ENCODE measurements at regions not wholly inside any gene's neighbourhood (a gene's known extent, or its start where the extent isn't known, plus 50 kb on each side); places are given as distances from the start of the nearest gene placed in this dataset.

GRCh38 chr2:153230977-153231376, 247.6 kb downstream of the RPRM start:
- ChIA-PET POLR2A (no interaction called here), CTCF (no interaction called here)
- intact Hi-C loops (cut with micrococcal nuclease; ENCODE audit: unreplicated experiment) = no loop called here
- Histone ChIP-seq H3K36me3 (ENCODE audit: control insufficient read depth, insufficient read depth, low read length) (no peaks in the 10 kb centered on the region), H3K4me3 (ENCODE audit: low read depth in 2 of 2, low read length in 2 of 2) (no peak overlapping the region), H3K4me1 (ENCODE audit: control insufficient read depth, insufficient read depth, low read length) (no peaks in the 10 kb centered on the region), H3K27ac (ENCODE audit: low read length) (no peak overlapping the region), H3K27me3 (ENCODE audit: control insufficient read depth, insufficient read depth, low read length) (no peaks in the 10 kb centered on the region), H3K9me3 (ENCODE audit: control insufficient read depth, insufficient read depth, low read depth, low read length) (peaks cover 4% of the 10 kb centered on the region; the same call in 1 of the 2 replicates)
- in situ Hi-C loops (cut with HindIII; ENCODE audit: low pct_unique_long_range_greater_than_20kb, low sequenced_read_pairs) = no loop called here
- no peak for TF ChIP-seq CTCF (IDR thresholded peaks at IDR 0.05)
- no peak for TF ChIP-seq SIN3A (IDR thresholded peaks at IDR 0.05; ENCODE audit: borderline replicate concordance, insufficient read depth, low read depth, low read length)
- no peak for TF ChIP-seq POLR2AphosphoS5 (IDR thresholded peaks at IDR 0.05; ENCODE audit: low read depth, low read length)
- TF ChIP-seq REST (IDR thresholded peaks at IDR 0.05; ENCODE audit: insufficient read depth in 1 of 2, low read depth in 2 of 2, low read length in 1 of 2) = no peak
- no peak for TF ChIP-seq TCF7L2 (IDR thresholded peaks at IDR 0.05; ENCODE audit: low read depth, low read length)
- ATAC-seq = no peak
- BruUV-seq (replicated peaks) = no TSS peak
- no peak for DNase-seq (ENCODE audit: low read depth, low spot score)

- ATAC-seq (no peak), DNase-seq (ENCODE audit: low read depth, low spot score) (no peak)
- TF ChIP-seq POLR2AphosphoS5 (IDR thresholded peaks at IDR 0.05; ENCODE audit: low read depth, low read length) (no peak), REST (IDR thresholded peaks at IDR 0.05; ENCODE audit: insufficient read depth in 1 of 2, low read depth in 2 of 2, low read length in 1 of 2) (no peak), SIN3A (IDR thresholded peaks at IDR 0.05; ENCODE audit: borderline replicate concordance, insufficient read depth, low read depth, low read length) (no peak), CTCF (IDR thresholded peaks at IDR 0.05) (no peak), TCF7L2 (IDR thresholded peaks at IDR 0.05; ENCODE audit: low read depth, low read length) (no peak)
- in situ Hi-C loops (cut with HindIII; ENCODE audit: low pct_unique_long_range_greater_than_20kb, low sequenced_read_pairs) (no loop called here), intact Hi-C loops (cut with micrococcal nuclease; ENCODE audit: unreplicated experiment) (no loop called here)
- Histone ChIP-seq H3K4me1 (ENCODE audit: control insufficient read depth, insufficient read depth, low read length) (no peaks in the 10 kb centered on the region), H3K4me3 (ENCODE audit: low read depth in 2 of 2, low read length in 2 of 2) (no peak overlapping the region), H3K9me3 (ENCODE audit: control insufficient read depth, insufficient read depth, low read depth, low read length) (peaks cover 7% of the 10 kb centered on the region; the same call in 1 of the 2 replicates), H3K27ac (ENCODE audit: low read length) (no peak overlapping the region), H3K36me3 (ENCODE audit: control insufficient read depth, insufficient read depth, low read length) (no peaks in the 10 kb centered on the region), H3K27me3 (ENCODE audit: control insufficient read depth, insufficient read depth, low read length) (no peaks in the 10 kb centered on the region)
- CTCF ChIA-PET = no interaction called here
- BruUV-seq (replicated peaks) = no TSS peak
- POLR2A ChIA-PET = no interaction called here
Measured at GRCh38 chr2:153228904-153229303, 249.7 kb downstream of the RPRM start.

All from Panc1 (cell line).